ENCODE measurements at regions not wholly inside any gene's neighbourhood (a gene's known extent, or its start where the extent isn't known, plus 50 kb on each side); places are given as distances from the start of the nearest gene placed in this dataset.

- no peaks in the 10 kb centered on the region for H3K4me1 ChIP-seq
- no peaks in the 10 kb centered on the region for H3K36me3 ChIP-seq
- DNase-seq: no peak
These were observed 459.5 kb upstream of the KLF4 start for GRCh38 chr9:107949061-107949460.

GRCh38 chr9:107948601-107949000, 459.0 kb upstream of the KLF4 start:
- TF ChIP-seq POLR2A (IDR thresholded peaks at IDR 0.05) (no peak), EP300 (IDR thresholded peaks at IDR 0.05; ENCODE audit: low read depth) (no peak), POLR2AphosphoS5 (IDR thresholded peaks at IDR 0.05) (no peak), CTCF (IDR thresholded peaks at IDR 0.05) (no peak)
- Histone ChIP-seq H3K27me3 (no peaks in the 10 kb centered on the region), H3K4me3 (no peak overlapping the region), H3K4me1 (no peaks in the 10 kb centered on the region), H3K27ac (no peak overlapping the region), H3K9me3 (no peaks in the 10 kb centered on the region), H3K36me3 (no peaks in the 10 kb centered on the region)
- WGBS, 2 donors (ENCODE audit: low coverage in 1 of 2): 81 to 90% methylated on average over 2 of the region's 2 CpGs
- intact Hi-C loops (cut with DNase I; ENCODE audit: low total_unique reads): no loop called here
- no peak for DNase-seq
- in situ Hi-C loops (cut with MboI; ENCODE audit: low pct_ligation_motif_present in 1 of 4, low pct_unique_long_range_greater_than_20kb in 1 of 4, low sequenced_read_pairs in 3 of 4): no loop called here

More at GRCh38 chr9:107949061-107949460, 459.5 kb upstream of the KLF4 start:
- no peak for TF ChIP-seq POLR2A (IDR thresholded peaks at IDR 0.05)
- no peak for TF ChIP-seq EP300 (IDR thresholded peaks at IDR 0.05; ENCODE audit: low read depth)
- no peak for TF ChIP-seq CTCF (IDR thresholded peaks at IDR 0.05)
- no peak for TF ChIP-seq POLR2AphosphoS5 (IDR thresholded peaks at IDR 0.05)
- in situ Hi-C loops (cut with MboI; ENCODE audit: low pct_ligation_motif_present in 1 of 4, low pct_unique_long_range_greater_than_20kb in 1 of 4, low sequenced_read_pairs in 3 of 4) (no loop called here), intact Hi-C loops (cut with DNase I; ENCODE audit: low total_unique reads) (no loop called here)
- Histone ChIP-seq H3K4me3 (no peak overlapping the region), H3K27me3 (no peaks in the 10 kb centered on the region), H3K27ac (no peak overlapping the region), H3K9me3 (no peaks in the 10 kb centered on the region)
- WGBS, 2 donors (ENCODE audit: low coverage in 1 of 2): 87 to 89% methylated on average over 4 of the region's 4 CpGs

GRCh38 chr9:107948086-107948485, 458.5 kb upstream of the KLF4 start:
- Histone ChIP-seq H3K4me3 (no peak overlapping the region), H3K27me3 (no peaks in the 10 kb centered on the region), H3K9me3 (no peaks in the 10 kb centered on the region), H3K4me1 (no peaks in the 10 kb centered on the region), H3K36me3 (no peaks in the 10 kb centered on the region), H3K27ac (no peak overlapping the region)
- no peak for DNase-seq
- TF ChIP-seq EP300 (IDR thresholded peaks at IDR 0.05; ENCODE audit: low read depth) (no peak), CTCF (IDR thresholded peaks at IDR 0.05) (no peak), POLR2AphosphoS5 (IDR thresholded peaks at IDR 0.05) (no peak)
- in situ Hi-C loops (cut with MboI; ENCODE audit: low pct_ligation_motif_present in 1 of 4, low pct_unique_long_range_greater_than_20kb in 1 of 4, low sequenced_read_pairs in 3 of 4) (no loop called here), intact Hi-C loops (cut with DNase I; ENCODE audit: low total_unique reads) (no loop called here)
- 78 to 82% methylated on average over 6 of the region's 6 CpGs for WGBS, 2 donors (ENCODE audit: low coverage in 1 of 2)

- intact Hi-C loops (cut with DNase I; ENCODE audit: low total_unique reads): no loop called here
- Histone ChIP-seq H3K9me3 (no peaks in the 10 kb centered on the region), H3K4me1 (no peaks in the 10 kb centered on the region), H3K4me3 (no peak overlapping the region), H3K27ac (peak overlapping the region in 3 of 4 donors; percentile 9 to 31 (median 18)), H3K36me3 (no peaks in the 10 kb centered on the region), H3K27me3 (no peaks in the 10 kb centered on the region)
- in situ Hi-C loops (cut with MboI; ENCODE audit: low pct_ligation_motif_present in 1 of 4, low pct_unique_long_range_greater_than_20kb in 1 of 4, low sequenced_read_pairs in 3 of 4): no loop called here
- no peak for DNase-seq
- 57 to 65% methylated on average over 4 to 5 of the region's 5 CpGs for WGBS, 2 donors (ENCODE audit: low coverage in 1 of 2)
- TF ChIP-seq EP300 (IDR thresholded peaks at IDR 0.05; ENCODE audit: low read depth) (no peak), CTCF (IDR thresholded peaks at IDR 0.05) (no peak), POLR2AphosphoS5 (IDR thresholded peaks at IDR 0.05) (no peak), POLR2A (IDR thresholded peaks at IDR 0.05) (no peak)
These were observed 457.0 kb upstream of the KLF4 start for GRCh38 chr9:107946364-107947141.

All from transverse colon (tissue), 4 donors.